KMS-11 (cell line): ENCODE measurements at regions not wholly inside any gene's neighbourhood (a gene's known extent, or its start where the extent isn't known, plus 50 kb on each side); places are given as distances from the start of the nearest gene placed in this dataset.

Experiments
- H2AFZ ChIP-seq: fragments of 200-600 bp; sonication (generic); 2 replicates; pipeline ENCODE4 v1.6.1; 2016; ENCODE audit warnings: antibody characterized with exemption, mixed run types, low read depth
- H3K27ac ChIP-seq: fragments of 200-600 bp; sonication (generic); 2 replicates; pipeline ENCODE4 v1.6.1; 2016; ENCODE audit warnings: mild to moderate bottlenecking, mixed run types
- H3K27me3 ChIP-seq: fragments of 200-600 bp; sonication (generic); 2 replicates; pipeline ENCODE4 v1.6.1; 2017; ENCODE audit warnings: mild to moderate bottlenecking, low read depth, mixed run types, moderate library complexity; ENCODE audit not compliant: insufficient read depth
- H3K36me3 ChIP-seq: fragments of 200-600 bp; sonication (generic); 2 replicates; pipeline ENCODE4 v1.6.1; 2017; ENCODE audit warnings: mild to moderate bottlenecking, mixed run types; ENCODE audit not compliant: insufficient read depth
- H3K4me1 ChIP-seq: fragments of 200-600 bp; sonication (generic); 2 replicates; pipeline ENCODE4 v1.6.1; 2016; ENCODE audit warnings: mild to moderate bottlenecking, low read depth, mixed run types; ENCODE audit not compliant: poor library complexity, severe bottlenecking
- H3K4me2 ChIP-seq: fragments of 200-600 bp; sonication (generic); 2 replicates; pipeline ENCODE4 v1.7.0; 2016; ENCODE audit warnings: mild to moderate bottlenecking, mixed run types
- H3K4me3 ChIP-seq: fragments of 200-600 bp; sonication (generic); IDR thresholded peaks from 2 replicates; pipeline ENCODE4 v1.6.1; 2017; ENCODE audit warnings: low read depth, low read length, mixed read lengths; ENCODE audit not compliant: insufficient read depth
- H3K79me2 ChIP-seq: fragments of 200-600 bp; sonication (generic); 2 replicates; pipeline ENCODE4 v1.6.1; 2016; ENCODE audit warnings: low read depth, mixed run types; ENCODE audit not compliant: insufficient read depth
- H3K9ac ChIP-seq: fragments of 200-600 bp; sonication (generic); 2 replicates; pipeline ENCODE4 v1.6.1; 2016; ENCODE audit warnings: mild to moderate bottlenecking, mixed run types
- H4K20me1 ChIP-seq: fragments of 200-600 bp; sonication (generic); 2 replicates; pipeline ENCODE4 v1.6.1; 2016; ENCODE audit warnings: mild to moderate bottlenecking, mixed run types; ENCODE audit not compliant: insufficient read depth
- CTCF ChIP-seq: fragments of 200-600 bp; sonication (generic); conservative IDR thresholded peaks from 2 replicates; pipeline ENCODE4 v1.6.1; 2017; ENCODE audit warnings: low read depth, mild to moderate bottlenecking, antibody characterized with exemption, low read length, moderate library complexity, mixed read lengths

- Histone ChIP-seq H3K27ac (no peak overlapping the region), H2AFZ (no peak overlapping the region), H4K20me1 (no peaks in the 10 kb centered on the region), H3K36me3 (no peaks in the 10 kb centered on the region), H3K9ac (no peak overlapping the region), H3K4me3 (no peak overlapping the region), H3K79me2 (no peaks in the 10 kb centered on the region), H3K27me3 (no peaks in the 10 kb centered on the region; the same call in 1 of the 2 replicates), H3K4me1 (no peaks in the 10 kb centered on the region), H3K4me2 (no peak overlapping the region)
- TF ChIP-seq CTCF: no peak
Measured at GRCh38 chr11:69906453-69906907, 87.3 kb upstream of the FGF3 start.

- TF ChIP-seq CTCF: no peak
- Histone ChIP-seq H3K27me3 (no peaks in the 10 kb centered on the region; the same call in 1 of the 2 replicates), H2AFZ (no peak overlapping the region), H3K27ac (no peak overlapping the region), H3K36me3 (no peaks in the 10 kb centered on the region), H3K9ac (no peak overlapping the region), H4K20me1 (no peaks in the 10 kb centered on the region), H3K4me3 (no peak overlapping the region), H3K79me2 (no peaks in the 10 kb centered on the region), H3K4me1 (no peaks in the 10 kb centered on the region), H3K4me2 (no peak overlapping the region)
Measured at GRCh38 chr11:69907611-69908010, 88.4 kb upstream of the FGF3 start.

GRCh38 chr11:69908511-69909220 is 89.5 kb upstream of the FGF3 start:
- Histone ChIP-seq H3K79me2 (no peaks in the 10 kb centered on the region), H3K4me3 (no peak overlapping the region), H3K9ac (no peak overlapping the region), H3K27me3 (no peaks in the 10 kb centered on the region; the same call in 1 of the 2 replicates), H3K27ac (no peak overlapping the region), H4K20me1 (no peaks in the 10 kb centered on the region), H3K36me3 (no peaks in the 10 kb centered on the region), H3K4me2 (no peak overlapping the region), H2AFZ (no peak overlapping the region), H3K4me1 (no peaks in the 10 kb centered on the region)
- TF ChIP-seq CTCF: no peak

- no peaks in the 10 kb centered on the region for H3K4me1 ChIP-seq
- H3K79me2 ChIP-seq: no peaks in the 10 kb centered on the region
- no peak overlapping the region for H3K9ac ChIP-seq
- no peak overlapping the region for H2AFZ ChIP-seq
- no peaks in the 10 kb centered on the region; the same call in 1 of the 2 replicates for H3K27me3 ChIP-seq
- TF ChIP-seq CTCF: peak; percentile 44; the same call in 1 of the 2 replicates
- H3K4me2 ChIP-seq: no peak overlapping the region
- no peaks in the 10 kb centered on the region for H3K36me3 ChIP-seq
- H3K4me3 ChIP-seq: no peak overlapping the region
- no peaks in the 10 kb centered on the region for H4K20me1 ChIP-seq
- no peak overlapping the region for H3K27ac ChIP-seq
Measured at GRCh38 chr11:69909561-69910518, 90.6 kb upstream of the FGF3 start.
